Activated T-cell treated with anti-CD3 and anti-CD28 coated beads for 24 hours (primary cell): ENCODE measurements at regions not wholly inside any gene's neighbourhood (a gene's known extent, or its start where the extent isn't known, plus 50 kb on each side); places are given as distances from the start of the nearest gene placed in this dataset.
A peak's percentile ranks its signal among the peaks of the same experiment; 100 is the strongest.

Source experiments
- DNase-seq: peaks from one replicate; pipeline ENCODE4 v3.0.0-alpha.2; 2020; ENCODE audit warnings: low read depth

DNA sequence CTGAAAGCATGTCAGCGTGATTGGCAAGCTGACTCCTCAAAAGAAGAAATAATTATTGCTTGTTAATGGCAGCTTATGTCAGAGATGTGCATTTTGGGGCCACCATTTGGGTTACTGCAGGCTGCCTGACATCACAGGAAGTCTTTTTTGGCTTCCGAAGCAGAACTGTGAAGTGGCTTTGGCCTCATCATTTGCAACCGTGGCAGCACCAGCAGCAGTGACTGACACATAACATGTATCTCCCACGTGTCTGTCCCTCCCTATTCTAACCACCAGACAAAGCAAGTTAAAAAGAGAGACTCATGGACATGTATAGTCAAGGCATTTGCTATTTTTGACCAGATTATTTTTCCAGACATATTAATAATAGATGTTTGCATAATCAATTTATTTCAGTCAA lies 488.7 kb upstream of the ACVR2A start:
- DNase-seq = no peak

GRCh38 chr2:147355706-147356105 lies 489.1 kb upstream of the ACVR2A start:
- DNase-seq = no peak

DNA sequence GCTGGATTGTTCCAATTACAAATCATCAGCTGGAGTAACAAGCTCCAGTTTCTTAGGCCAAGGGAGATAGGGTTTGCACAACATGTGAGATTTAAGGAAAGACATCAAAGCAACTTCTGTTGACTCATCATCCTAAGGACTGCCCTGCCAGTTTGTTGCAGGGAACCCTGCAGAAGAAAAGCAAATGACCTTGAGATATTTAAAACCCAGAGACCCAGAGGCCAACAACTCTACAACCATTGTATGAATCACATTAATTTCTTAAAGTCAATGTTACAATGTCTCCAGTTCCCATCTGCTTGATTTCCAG lies 491.8 kb upstream of the ACVR2A start:
- DNase-seq = no peak

DNA sequence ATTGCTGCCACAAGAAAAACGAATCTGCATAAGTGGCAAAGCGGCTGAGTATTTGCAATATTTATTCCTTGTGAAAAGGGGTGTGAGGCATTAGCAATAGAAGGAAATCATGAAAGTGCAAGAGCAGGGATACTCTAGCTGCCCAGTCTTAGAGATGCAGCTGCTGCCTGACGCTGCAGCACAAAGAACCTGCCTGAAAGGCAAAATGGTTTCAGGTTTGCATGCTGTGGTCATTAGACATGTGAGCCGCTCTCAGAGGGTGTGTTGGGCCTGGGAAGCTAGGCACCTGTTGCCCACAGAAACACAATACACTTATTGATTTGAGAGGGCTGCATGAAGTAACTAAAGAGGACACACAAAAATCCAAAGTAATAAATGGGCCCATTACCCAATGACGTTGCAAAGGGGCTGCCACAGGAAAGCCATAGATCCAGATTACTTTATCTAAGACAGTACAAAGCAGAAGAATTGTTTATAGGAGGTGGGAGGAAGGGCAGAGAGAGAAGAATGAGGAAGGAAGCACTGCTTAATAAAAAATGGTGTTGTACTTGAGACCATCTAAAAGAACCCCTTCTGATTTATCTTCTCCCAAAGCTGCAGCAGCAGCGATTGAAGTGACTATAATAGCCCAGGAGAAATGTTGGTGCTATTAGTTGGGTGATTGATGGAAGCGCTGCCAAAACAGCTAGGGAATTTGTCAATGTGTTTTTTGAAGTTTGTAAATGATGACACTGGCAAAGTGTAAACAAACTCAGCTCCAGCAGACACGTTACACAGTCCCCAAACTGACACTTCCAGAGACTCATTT lies 492.4 kb upstream of the ACVR2A start:
- DNase-seq = no peak

DNA sequence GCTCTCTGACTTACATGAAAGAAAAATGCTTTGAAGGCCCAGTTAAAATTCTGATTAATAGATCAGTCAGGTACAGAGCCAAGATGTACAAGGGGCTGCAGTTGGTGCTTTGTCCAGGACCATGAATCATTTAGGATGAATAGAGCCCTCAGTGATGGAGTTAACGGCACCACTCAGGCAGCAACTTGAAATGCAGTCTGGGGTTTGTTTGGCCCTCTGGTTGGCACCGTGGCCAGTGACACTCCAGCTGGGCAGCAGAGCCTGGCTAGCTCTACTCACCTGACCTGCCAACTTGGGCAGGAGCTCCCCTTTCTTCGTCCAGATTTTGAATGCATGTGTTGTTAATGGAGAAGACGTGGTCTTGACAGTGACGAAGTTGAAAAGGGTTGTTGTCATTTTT lies 493.0 kb upstream of the ACVR2A start:
- DNase-seq = no peak

DNA sequence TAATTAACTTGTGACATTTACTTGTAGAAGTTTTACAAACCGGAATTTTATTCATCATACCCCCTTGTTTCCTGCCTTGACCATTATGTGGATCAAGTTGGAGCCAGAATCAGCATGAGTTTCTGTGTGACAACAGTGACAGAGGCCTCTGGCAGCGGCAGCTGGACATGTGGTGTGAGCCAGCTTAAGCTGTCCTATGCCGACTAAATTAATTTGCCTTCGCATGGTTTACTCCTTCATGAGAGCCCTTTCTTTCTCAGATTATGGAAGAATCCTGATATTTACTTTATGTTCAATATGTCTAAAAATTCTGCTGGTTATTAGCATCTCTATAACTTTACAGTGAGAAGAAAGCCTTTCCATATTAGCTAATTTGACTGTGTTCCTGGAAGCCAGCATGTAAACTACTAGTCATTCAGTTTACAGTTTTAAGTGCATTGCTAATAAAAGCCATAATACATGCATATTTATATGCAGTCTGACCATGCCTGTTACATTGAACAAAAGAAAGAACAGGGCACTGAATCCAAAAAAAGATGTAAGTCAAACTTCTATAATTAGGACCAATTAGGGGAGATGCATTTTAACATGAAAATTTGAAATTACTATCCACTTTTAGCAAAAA lies 495.8 kb upstream of the ACVR2A start:
- no peak for DNase-seq

GRCh38 chr2:147346142-147346541 lies 498.7 kb upstream of the ACVR2A start:
- no peak for DNase-seq

DNA sequence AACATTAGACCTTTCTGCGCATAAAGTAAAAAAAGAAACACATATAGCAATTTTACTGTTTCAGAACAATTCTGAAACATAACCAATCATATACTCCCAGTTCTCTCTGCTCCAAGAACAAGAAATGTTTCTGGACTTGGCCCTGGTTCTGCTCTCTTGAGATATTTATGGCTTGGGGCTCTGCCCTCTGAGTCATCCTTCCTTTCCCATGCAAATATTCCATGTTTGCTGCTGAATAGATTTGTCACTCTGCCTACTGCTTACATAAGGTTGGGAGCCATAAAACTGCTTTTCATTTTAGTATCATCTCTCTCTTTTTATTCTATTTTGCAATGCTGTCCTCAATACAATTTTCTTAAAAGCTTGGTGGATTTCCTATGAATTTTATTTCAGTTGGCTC lies 499.6 kb upstream of the ACVR2A start:
- no peak for DNase-seq

GRCh38 chr2:147342329-147342728 lies 502.5 kb upstream of the ACVR2A start:
- DNase-seq = no peak

GRCh38 chr2:147331790-147332419 lies 512.9 kb upstream of the ACVR2A start:
- DNase-seq = peak; percentile 16

DNA sequence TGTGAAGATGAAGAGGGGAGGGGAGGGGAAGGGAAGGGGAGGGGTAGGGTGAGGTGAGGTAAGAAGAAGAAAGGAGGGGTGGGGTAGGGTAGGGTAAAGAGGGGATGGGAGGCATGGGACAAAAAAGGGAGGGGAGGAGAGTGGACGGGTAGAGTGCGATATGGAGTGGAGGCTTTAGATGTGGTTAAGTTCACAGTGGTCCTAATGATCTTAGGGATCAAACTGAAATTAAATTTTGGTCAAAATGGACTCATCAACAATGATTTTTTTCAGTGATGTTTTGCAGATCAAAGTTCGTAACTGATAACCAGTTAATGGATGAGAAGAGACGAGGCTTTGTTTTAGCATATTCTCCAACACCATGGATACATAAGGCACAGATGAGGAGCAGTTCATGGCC lies 513.9 kb upstream of the ACVR2A start:
- no peak for DNase-seq

DNA sequence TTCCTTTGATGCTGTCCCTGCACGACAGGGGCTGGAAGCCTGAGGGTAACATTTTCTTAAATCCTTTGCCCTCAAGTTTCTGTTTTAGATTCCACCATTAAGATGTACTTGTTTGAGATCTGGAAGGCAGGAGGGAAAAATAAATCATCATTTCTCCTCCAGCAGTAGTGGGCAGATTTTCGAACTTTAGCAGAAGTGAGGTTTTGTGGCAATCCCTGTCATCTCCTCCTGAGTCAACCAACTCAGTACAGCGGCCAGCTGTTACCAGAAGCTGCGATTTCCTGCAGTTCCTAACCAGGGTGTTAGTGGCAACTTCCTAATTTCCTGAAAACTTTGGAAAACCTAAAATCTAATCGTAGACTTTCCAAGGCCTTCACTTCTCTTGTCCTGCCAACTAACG lies 517.2 kb upstream of the ACVR2A start:
- peak; percentile 1 for DNase-seq

DNA sequence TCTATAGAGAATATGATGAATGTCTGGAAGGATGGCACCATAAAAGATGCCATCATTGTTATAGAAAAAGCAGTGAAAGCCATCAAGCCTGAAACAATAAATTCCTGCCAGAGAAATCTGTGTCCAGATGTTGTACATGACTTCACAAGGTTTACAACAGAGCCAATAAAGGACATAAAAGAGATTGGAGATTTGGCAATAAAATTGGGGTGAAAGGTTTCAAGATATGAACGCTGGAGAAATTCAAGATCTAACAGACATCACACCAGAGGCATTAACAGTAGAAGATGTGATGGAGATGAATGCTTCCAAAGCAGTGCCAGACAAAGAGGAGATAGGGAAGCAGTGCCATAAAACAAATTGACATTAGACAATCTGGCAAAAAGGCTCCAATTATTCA lies 518.8 kb upstream of the ACVR2A start:
- no peak for DNase-seq

DNA sequence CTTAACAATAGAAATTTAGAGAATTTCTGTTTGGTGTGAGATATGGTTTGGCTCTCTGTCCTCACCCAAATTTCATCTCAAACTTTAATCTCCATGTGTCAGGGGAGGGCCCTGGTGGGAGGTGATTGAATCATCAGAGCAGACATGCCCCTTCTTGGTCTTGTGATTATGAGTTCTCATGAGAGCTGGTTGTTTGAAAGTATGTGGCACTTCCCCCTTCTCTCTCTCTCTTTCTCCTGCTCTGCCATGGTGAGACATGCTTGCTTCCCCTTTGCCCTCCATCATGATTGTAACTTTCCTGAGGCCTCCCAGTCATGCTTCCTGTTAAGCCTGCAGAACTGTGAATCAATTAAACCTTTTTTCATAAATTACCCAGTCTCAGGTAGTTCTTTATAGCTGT lies 524.7 kb upstream of the ACVR2A start:
- no peak for DNase-seq

DNA sequence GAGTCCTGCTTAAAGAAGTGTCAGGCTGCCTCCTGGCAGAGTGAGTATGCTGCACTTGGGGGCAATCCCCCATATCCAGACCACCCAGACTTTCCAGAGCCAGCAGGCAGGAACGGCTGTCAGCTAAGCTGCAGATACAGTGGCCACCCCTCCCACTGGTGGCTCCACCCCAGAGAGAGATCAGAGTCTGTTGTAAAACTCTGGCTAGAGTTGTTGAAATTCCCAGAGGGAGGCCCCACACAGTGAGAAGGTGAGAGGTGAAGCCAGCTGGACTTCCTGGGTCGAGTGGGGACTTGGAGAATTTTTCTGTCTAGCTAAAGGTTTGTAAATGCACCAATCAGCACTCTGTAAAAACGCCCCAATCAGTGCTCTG lies 533.8 kb upstream of the ACVR2A start:
- DNase-seq = no peak

DNA sequence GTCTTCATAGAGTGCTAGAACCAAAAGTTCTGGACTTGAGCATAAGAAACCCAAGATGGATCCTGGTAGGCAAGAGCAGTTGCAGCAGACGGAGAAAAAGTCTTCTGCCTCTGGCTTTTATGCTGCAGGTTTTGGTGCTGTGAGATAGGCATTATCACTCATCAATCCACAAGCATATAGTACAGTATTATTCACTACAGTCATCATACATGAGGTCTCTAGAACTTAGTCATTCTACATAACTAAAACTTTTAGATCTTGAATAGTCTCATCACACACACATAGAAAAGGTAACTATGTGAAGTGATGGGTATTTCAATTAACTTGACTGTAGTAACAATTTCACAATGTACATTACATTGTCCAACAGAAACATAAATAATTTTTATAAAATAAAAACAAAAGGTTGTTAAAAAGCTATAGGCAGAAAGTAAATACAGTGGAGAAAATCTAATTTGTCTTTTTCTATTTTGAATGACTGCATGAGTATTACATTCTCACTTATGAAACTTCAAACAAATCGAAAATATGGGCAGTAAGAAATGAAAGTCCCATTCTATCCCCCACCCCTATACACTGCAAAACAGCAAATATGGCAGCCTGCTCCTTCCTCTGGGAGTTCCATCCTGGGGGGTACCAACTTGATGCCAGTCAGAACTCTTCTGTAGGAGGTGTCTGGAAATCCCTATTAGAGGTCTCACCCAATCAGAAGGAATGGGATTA lies 534.3 kb upstream of the ACVR2A start:
- no peak for DNase-seq

GRCh38 chr2:147297820-147298219 lies 547.0 kb upstream of the ACVR2A start:
- peak; percentile 14 for DNase-seq

DNA sequence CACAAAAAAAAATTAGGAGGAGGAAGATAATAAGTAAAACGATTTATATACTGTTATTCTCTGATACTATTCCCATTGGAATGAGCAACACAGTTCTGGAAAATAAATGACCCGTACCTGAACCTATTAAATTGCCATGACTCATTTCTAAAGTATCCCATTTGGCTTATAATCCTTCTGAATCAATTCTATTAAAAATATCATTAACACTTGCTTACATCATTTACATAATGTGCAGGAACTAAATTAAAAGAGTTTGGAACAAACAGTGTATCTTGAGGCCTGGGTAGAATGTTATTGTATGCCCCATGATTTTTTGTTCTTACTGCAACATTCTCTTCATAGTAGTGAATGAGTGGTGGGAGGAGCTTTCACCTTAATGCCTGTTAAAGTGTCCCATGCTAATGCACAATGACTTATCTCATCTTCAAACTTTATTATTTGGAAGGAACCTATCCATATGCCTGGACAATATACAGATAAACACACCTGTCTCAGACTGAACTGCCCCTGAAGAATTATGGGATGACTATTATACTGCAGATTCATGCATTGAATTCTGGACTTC lies 549.9 kb upstream of the ACVR2A start:
- no peak for DNase-seq

- DNase-seq = no peak
Measured at GRCh38 chr2:147293991-147294824, 550.6 kb upstream of the ACVR2A start.

DNA sequence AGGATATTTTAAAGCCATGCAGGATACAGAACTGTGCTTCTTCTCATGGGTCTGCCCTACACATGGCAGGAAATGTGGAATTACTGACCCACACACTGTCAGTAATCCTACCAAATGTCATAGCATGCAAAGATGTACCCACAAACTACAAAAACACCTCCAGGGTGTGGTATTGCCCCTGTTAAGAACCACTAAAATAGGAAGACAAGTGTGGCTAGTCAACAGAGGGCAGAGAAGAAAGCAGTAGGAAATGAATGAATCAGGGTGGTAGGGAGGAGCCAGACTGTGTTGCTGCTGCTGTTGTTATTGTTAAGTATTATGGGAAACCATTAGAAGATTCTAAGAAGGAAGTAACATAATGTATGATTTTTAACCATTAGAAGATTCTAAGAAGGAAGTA lies 556.7 kb upstream of the ACVR2A start:
- no peak for DNase-seq

DNA sequence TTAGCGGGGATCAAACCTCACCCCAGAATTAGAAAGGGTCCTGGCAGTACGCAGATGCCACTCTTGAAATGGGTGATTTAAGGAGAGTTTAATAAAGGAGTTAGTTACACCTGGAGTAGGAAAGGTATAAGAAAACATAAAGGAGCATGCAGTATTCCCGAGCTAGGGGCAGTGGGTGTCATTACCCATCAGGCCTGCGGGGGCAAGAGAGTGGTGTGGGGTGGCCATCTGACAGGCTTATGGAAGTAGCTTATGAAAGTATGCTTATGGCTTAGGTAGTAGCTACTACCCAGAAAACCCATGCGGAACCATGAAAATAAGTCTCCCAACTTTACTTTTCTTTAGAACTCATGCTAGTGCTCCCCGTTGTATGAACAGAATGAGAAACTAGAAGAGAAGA lies 568.9 kb upstream of the ACVR2A start:
- no peak for DNase-seq

GRCh38 chr2:147273628-147274027 lies 571.2 kb upstream of the ACVR2A start:
- DNase-seq = no peak
